DND-41 (cell line): ENCODE measurements at regions not wholly inside any gene's neighbourhood (a gene's known extent, or its start where the extent isn't known, plus 50 kb on each side); places are given as distances from the start of the nearest gene placed in this dataset.

Experiments used
- ATAC-seq: fragments of 200-7000 bp; cut with Tn5 transposase; 3 replicates; pipeline ENCODE4 v1.9.1; 2021; ENCODE audit warnings: low read depth; ENCODE audit not compliant: insufficient read depth
- DNase-seq: peaks from one replicate; pipeline ENCODE4 v3.0.0-alpha.2; 2020
- H2AFZ ChIP-seq: 2 replicates; pipeline ENCODE4 v1.6.0; 2012; ENCODE audit warnings: low read depth, low read length
- H3K27ac ChIP-seq: 2 replicates; pipeline ENCODE4 v1.5.1; 2012; ENCODE audit warnings: low read length, inconsistent platforms
- H3K27me3 ChIP-seq: fragments of 200-600 bp; sonication (generic); 2 replicates; pipeline ENCODE4 v1.6.0; 2012; ENCODE audit warnings: low read length, mild to moderate bottlenecking, inconsistent platforms; ENCODE audit not compliant: insufficient read depth, poor library complexity
- H3K36me3 ChIP-seq: 2 replicates; pipeline ENCODE4 v1.5.1; 2012; ENCODE audit warnings: low read length, inconsistent platforms; ENCODE audit not compliant: insufficient read depth
- H3K4me1 ChIP-seq: 2 replicates; pipeline ENCODE4 v1.5.1; 2012; ENCODE audit warnings: mild to moderate bottlenecking, low read length; ENCODE audit not compliant: insufficient read depth
- H3K4me2 ChIP-seq: 2 replicates; pipeline ENCODE4 v1.6.0; 2012; ENCODE audit warnings: mild to moderate bottlenecking, moderate library complexity, low read length, inconsistent platforms; ENCODE audit not compliant: insufficient read depth
- H3K4me3 ChIP-seq, 2 experiments: fragments of 200-600 bp in 1 of 2; shearing (Covaris generic) in 1 of 2; 2 replicates each; pipeline ENCODE4 v1.5.1; 2012 to 2016; ENCODE audit warnings: inconsistent platforms in 2 of 2, low read length in 2 of 2, mild to moderate bottlenecking in 2 of 2, low read depth in 1 of 2, moderate library complexity in 1 of 2
- H3K79me2 ChIP-seq: 2 replicates; pipeline ENCODE4 v1.6.0; 2012; ENCODE audit warnings: low read length, inconsistent platforms; ENCODE audit not compliant: insufficient read depth
- H3K9ac ChIP-seq: 2 replicates; pipeline ENCODE4 v1.6.0; 2012; ENCODE audit warnings: low read depth, mild to moderate bottlenecking, inconsistent platforms, low read length, moderate library complexity
- H3K9me3 ChIP-seq: 2 replicates; pipeline ENCODE4 v1.5.1; 2012; ENCODE audit warnings: low read length, moderate library complexity, mild to moderate bottlenecking, inconsistent platforms; ENCODE audit not compliant: insufficient read depth, severe bottlenecking
- H4K20me1 ChIP-seq: 2 replicates; pipeline ENCODE4 v1.6.0; 2012; ENCODE audit warnings: low read length; ENCODE audit not compliant: insufficient read depth
- EZH2 ChIP-seq: IDR thresholded peaks from 3 replicates; pipeline ENCODE4 v1.6.1; 2012; ENCODE audit warnings: borderline replicate concordance, low read depth, mild to moderate bottlenecking, moderate library complexity, low read length, inconsistent platforms; ENCODE audit not compliant: severe bottlenecking
- TF ChIP-seq, protein P1 (sequence below): IDR thresholded peaks from 2 replicates; pipeline ENCODE4 v1.5.1; 2012; ENCODE audit warnings: borderline replicate concordance, low read length, moderate library complexity, mild to moderate bottlenecking; ENCODE audit not compliant: poor library complexity, severe bottlenecking; ENCODE audit errors: extremely low read depth

DNA sequence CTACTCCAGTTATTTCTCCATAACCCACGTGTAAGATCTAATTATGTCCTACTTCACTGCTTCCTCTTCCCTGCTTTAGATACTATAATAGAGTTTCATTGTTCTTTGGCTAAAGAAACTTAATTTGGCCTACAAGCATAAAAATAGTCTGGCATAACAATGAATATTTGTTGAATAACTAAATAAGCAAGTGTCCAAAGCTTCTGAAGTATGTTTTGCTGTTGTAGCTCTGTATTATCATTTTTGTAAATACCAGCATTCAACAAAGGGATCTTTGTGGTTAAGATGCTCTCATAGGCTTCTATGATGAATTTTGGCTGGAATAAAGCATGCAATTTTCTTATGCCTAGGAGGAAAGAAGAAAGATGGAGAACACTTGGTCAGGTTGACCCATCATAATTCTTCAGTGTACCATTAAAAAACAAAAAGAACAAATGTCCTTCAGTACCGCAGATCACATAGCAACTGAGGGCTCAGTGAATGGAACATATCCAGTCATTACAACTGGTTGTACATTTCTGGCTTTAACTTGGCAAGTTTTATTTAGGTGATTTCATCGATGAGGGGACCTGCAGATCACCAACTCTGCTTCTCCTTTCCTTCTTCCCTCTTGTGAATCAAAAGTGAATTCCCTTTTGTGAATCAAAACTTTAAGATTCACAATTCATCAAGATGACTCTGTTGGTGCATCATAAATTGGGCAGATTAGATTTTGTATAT is 465.9 kb upstream of the TGFBR2 start:
- no peak for DNase-seq
- Histone ChIP-seq H3K9ac (no peak overlapping the region), H2AFZ (no peak overlapping the region), H3K27me3 (no peaks in the 10 kb centered on the region), H3K36me3 (no peaks in the 10 kb centered on the region), H4K20me1 (no peaks in the 10 kb centered on the region), H3K27ac (no peak overlapping the region), H3K4me1 (no peaks in the 10 kb centered on the region), H3K4me3 (no peak overlapping the region), H3K4me2 (no peak overlapping the region), H3K9me3 (no peaks in the 10 kb centered on the region), H3K79me2 (no peaks in the 10 kb centered on the region)
- TF ChIP-seq, protein P1, sequence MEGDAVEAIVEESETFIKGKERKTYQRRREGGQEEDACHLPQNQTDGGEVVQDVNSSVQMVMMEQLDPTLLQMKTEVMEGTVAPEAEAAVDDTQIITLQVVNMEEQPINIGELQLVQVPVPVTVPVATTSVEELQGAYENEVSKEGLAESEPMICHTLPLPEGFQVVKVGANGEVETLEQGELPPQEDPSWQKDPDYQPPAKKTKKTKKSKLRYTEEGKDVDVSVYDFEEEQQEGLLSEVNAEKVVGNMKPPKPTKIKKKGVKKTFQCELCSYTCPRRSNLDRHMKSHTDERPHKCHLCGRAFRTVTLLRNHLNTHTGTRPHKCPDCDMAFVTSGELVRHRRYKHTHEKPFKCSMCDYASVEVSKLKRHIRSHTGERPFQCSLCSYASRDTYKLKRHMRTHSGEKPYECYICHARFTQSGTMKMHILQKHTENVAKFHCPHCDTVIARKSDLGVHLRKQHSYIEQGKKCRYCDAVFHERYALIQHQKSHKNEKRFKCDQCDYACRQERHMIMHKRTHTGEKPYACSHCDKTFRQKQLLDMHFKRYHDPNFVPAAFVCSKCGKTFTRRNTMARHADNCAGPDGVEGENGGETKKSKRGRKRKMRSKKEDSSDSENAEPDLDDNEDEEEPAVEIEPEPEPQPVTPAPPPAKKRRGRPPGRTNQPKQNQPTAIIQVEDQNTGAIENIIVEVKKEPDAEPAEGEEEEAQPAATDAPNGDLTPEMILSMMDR, result no peak
- TF ChIP-seq EZH2, result no peak
- no peak for ATAC-seq

DNA sequence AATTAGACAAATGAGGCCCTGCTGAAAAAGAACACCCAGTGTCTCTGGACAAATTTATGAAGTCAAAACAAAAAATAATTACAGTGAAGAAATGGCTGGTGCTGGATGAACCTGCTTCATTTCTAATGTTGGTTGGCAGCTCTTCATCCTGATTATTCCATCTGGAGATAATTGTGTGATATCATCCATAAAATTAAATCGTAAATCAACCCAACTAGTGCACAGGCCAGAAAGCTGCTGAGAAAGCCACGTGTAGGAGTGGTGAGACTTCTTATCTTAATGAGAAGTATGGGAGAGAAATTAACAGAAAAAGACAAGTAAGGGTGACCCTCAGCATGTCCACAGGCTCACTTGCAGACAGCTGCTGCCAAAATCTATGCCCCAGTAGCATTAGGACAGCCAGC is 465.2 kb upstream of the TGFBR2 start:
- Histone ChIP-seq H3K27me3 (no peaks in the 10 kb centered on the region), H3K9me3 (no peaks in the 10 kb centered on the region), H3K27ac (no peak overlapping the region), H2AFZ (no peak overlapping the region), H3K4me3 (no peak overlapping the region), H3K36me3 (no peaks in the 10 kb centered on the region), H3K79me2 (no peaks in the 10 kb centered on the region), H3K4me2 (no peak overlapping the region), H3K9ac (no peak overlapping the region), H4K20me1 (no peaks in the 10 kb centered on the region), H3K4me1 (no peaks in the 10 kb centered on the region)
- no peak for DNase-seq
- TF ChIP-seq EZH2, result no peak
- TF ChIP-seq, protein P1, result no peak
- ATAC-seq, result no peak

DNA sequence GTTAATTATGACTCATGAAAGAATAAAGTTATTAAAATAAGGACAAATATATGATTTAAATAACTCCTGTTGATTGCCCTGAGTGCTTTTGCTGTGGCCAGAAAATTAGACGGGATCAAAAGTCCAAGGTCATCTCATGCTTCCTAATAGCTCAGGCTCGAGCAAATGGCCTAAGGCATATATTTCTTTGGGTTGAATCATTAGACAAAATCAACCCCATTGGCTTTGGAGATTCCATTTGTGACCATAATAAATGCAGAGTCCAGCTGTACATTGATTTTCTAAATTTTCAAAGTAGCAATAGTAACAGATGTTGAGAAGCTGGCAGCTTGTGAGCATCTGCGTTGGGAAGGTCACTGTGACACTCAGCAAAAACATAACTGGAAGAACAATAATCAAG is 464.5 kb upstream of the TGFBR2 start:
- Histone ChIP-seq H3K79me2 (no peaks in the 10 kb centered on the region), H3K4me1 (no peaks in the 10 kb centered on the region), H3K4me2 (no peak overlapping the region), H3K9ac (no peak overlapping the region), H2AFZ (no peak overlapping the region), H3K4me3 (no peak overlapping the region), H4K20me1 (no peaks in the 10 kb centered on the region), H3K9me3 (no peaks in the 10 kb centered on the region), H3K36me3 (no peaks in the 10 kb centered on the region), H3K27ac (no peak overlapping the region), H3K27me3 (no peaks in the 10 kb centered on the region)
- TF ChIP-seq, protein P1, result no peak
- no peak for TF ChIP-seq EZH2
- DNase-seq (no peak), ATAC-seq (no peak)
